Endodermal cell (in vitro differentiated cells): ENCODE measurements at regions not wholly inside any gene's neighbourhood (a gene's known extent, or its start where the extent isn't known, plus 50 kb on each side); places are given as distances from the start of the nearest gene placed in this dataset.
"Not testable (repeated sequence)": the region's sequence is repeated elsewhere in the genome, so short reads cannot be mapped to it uniquely, and the experiment has no call there.

Source experiments
- DNase-seq: peaks from one replicate; pipeline ENCODE4 v3.0.0-alpha.2; 2017
- H3K27ac ChIP-seq: 2 replicates; pipeline ENCODE4 v1.5.1; 2013; ENCODE audit warnings: mild to moderate bottlenecking, low read depth, low read length, moderate library complexity
- H3K27me3 ChIP-seq: 2 replicates; pipeline ENCODE4 v1.6.1; 2013; ENCODE audit warnings: mild to moderate bottlenecking, low read length, moderate library complexity; ENCODE audit not compliant: insufficient read depth, control insufficient read depth, poor library complexity, severe bottlenecking
- H3K36me3 ChIP-seq: 2 replicates; pipeline ENCODE4 v1.7.0; 2013; ENCODE audit warnings: mild to moderate bottlenecking, low read length, moderate library complexity; ENCODE audit not compliant: control insufficient read depth, insufficient read depth
- H3K4me1 ChIP-seq: one replicate; pipeline ENCODE4 v1.7.0; 2013; ENCODE audit warnings: low read length; ENCODE audit not compliant: control insufficient read depth, insufficient read depth
- H3K4me3 ChIP-seq: 2 replicates; pipeline ENCODE4 v1.5.1; 2013; ENCODE audit warnings: mild to moderate bottlenecking, low read length, moderate library complexity
- H3K9ac ChIP-seq: 2 replicates; pipeline ENCODE4 v1.6.1; 2013; ENCODE audit warnings: mild to moderate bottlenecking, low read length, moderate library complexity; ENCODE audit not compliant: poor library complexity, severe bottlenecking; ENCODE audit errors: extremely low read depth
- H3K9me3 ChIP-seq: 2 replicates; pipeline ENCODE4 v1.6.1; 2013; ENCODE audit warnings: mild to moderate bottlenecking, low read length, moderate library complexity; ENCODE audit not compliant: control insufficient read depth
- H3K27ac Mint-ChIP-seq: 2 replicates; pipeline ENCODE4 v1.8.0; 2020; ENCODE audit warnings: mixed read lengths
- H3K27me3 Mint-ChIP-seq: 2 replicates; pipeline ENCODE4 v1.8.0; 2021; ENCODE audit warnings: mild to moderate bottlenecking, mixed read lengths; ENCODE audit not compliant: insufficient read depth
- H3K36me3 Mint-ChIP-seq: 2 replicates; pipeline ENCODE4 v1.8.0; 2020; ENCODE audit warnings: low read depth, mixed read lengths
- H3K4me1 Mint-ChIP-seq: 2 replicates; pipeline ENCODE4 v1.8.0; 2020; ENCODE audit warnings: mixed read lengths
- H3K4me3 Mint-ChIP-seq: 2 replicates; pipeline ENCODE4 v1.8.0; 2020; ENCODE audit warnings: mild to moderate bottlenecking, moderate library complexity, mixed read lengths
- H3K9me3 Mint-ChIP-seq: 2 replicates; pipeline ENCODE4 v1.8.0; 2020; ENCODE audit warnings: mild to moderate bottlenecking, mixed read lengths
- CTCF ChIP-seq: fragments of 200-600 bp; sonication (generic); conservative IDR thresholded peaks from 2 replicates; pipeline ENCODE4 v1.5.0; 2021; ENCODE audit warnings: antibody characterized with exemption, mild to moderate bottlenecking
- WGBS, 2 experiments: methylation state at CpG; one replicate each; pipeline versions ENCODE4 v1.1.5 to v1.1.7; 2013; ENCODE audit warnings: missing lambda C conversion rate in 2 of 2, mixed read lengths in 1 of 2; ENCODE audit not compliant: insufficient coverage in 1 of 2, insufficient read length in 1 of 2; 5-methylcytosine and 5-hydroxymethylcytosine counted together

GRCh38 chr18:14944838-14945237, 196.9 kb downstream of the ANKRD30B start:
- no peaks in the 10 kb centered on the region for H3K36me3 Mint-ChIP-seq
- no peaks in the 10 kb centered on the region for H3K36me3 ChIP-seq
- no peaks in the 10 kb centered on the region for H3K27me3 ChIP-seq
- no peak overlapping the region for H3K4me3 Mint-ChIP-seq
- H3K4me1 ChIP-seq = no peaks in the 10 kb centered on the region
- no peak overlapping the region for H3K9ac ChIP-seq
- H3K9me3 ChIP-seq = peaks cover 43% of the 10 kb centered on the region
- no peaks in the 10 kb centered on the region for H3K4me1 Mint-ChIP-seq
- H3K27me3 Mint-ChIP-seq = no peaks in the 10 kb centered on the region
- DNase-seq = no peak
- TF ChIP-seq CTCF = no peak
- H3K9me3 Mint-ChIP-seq = peaks cover 94% of the 10 kb centered on the region
- no peak overlapping the region for H3K27ac ChIP-seq
- no peak overlapping the region for H3K4me3 ChIP-seq
- no peak overlapping the region for H3K27ac Mint-ChIP-seq
- 60 to 74% methylated on average over 5 to 7 of the region's 7 CpGs for WGBS, 2 experiments

GRCh38 chr18:14945286-14945685, 197.3 kb downstream of the ANKRD30B start:
- Histone ChIP-seq H3K4me1 (no peaks in the 10 kb centered on the region), H3K36me3 (no peaks in the 10 kb centered on the region), H3K9me3 (peaks cover 43% of the 10 kb centered on the region), H3K27ac (no peak overlapping the region), H3K9ac (no peak overlapping the region), H3K27me3 (no peaks in the 10 kb centered on the region), H3K4me3 (no peak overlapping the region)
- TF ChIP-seq CTCF = no peak
- Mint-ChIP-seq H3K27me3 (no peaks in the 10 kb centered on the region), H3K4me1 (no peaks in the 10 kb centered on the region), H3K36me3 (no peaks in the 10 kb centered on the region), H3K9me3 (peaks cover 94% of the 10 kb centered on the region), H3K4me3 (no peak overlapping the region), H3K27ac (no peak overlapping the region)
- DNase-seq = no peak
- 60 to 66% methylated on average over 1 to 4 of the region's 4 CpGs for WGBS, 2 experiments

GRCh38 chr18:14945984-14946383, 198.0 kb downstream of the ANKRD30B start:
- H3K4me3 ChIP-seq = no peak overlapping the region
- 90 to 100% methylated on average over 2 to 7 of the region's 7 CpGs for WGBS, 2 experiments
- no peak overlapping the region for H3K9ac ChIP-seq
- TF ChIP-seq CTCF = no peak
- H3K27ac ChIP-seq = no peak overlapping the region
- H3K9me3 Mint-ChIP-seq = peaks cover 95% of the 10 kb centered on the region
- no peaks in the 10 kb centered on the region for H3K27me3 Mint-ChIP-seq
- no peaks in the 10 kb centered on the region for H3K4me1 ChIP-seq
- DNase-seq = no peak
- peaks cover 46% of the 10 kb centered on the region for H3K9me3 ChIP-seq
- H3K27ac Mint-ChIP-seq = no peak overlapping the region
- H3K36me3 ChIP-seq = no peaks in the 10 kb centered on the region
- H3K4me1 Mint-ChIP-seq = no peaks in the 10 kb centered on the region
- no peak overlapping the region for H3K4me3 Mint-ChIP-seq
- no peaks in the 10 kb centered on the region for H3K27me3 ChIP-seq
- no peaks in the 10 kb centered on the region for H3K36me3 Mint-ChIP-seq

- H3K27ac ChIP-seq, H3K4me1 ChIP-seq, H3K4me3 Mint-ChIP-seq, H3K27me3 ChIP-seq, H3K27me3 Mint-ChIP-seq, H3K4me3 ChIP-seq, H3K9ac ChIP-seq, DNase-seq, H3K4me1 Mint-ChIP-seq, H3K36me3 ChIP-seq, H3K36me3 Mint-ChIP-seq, H3K27ac Mint-ChIP-seq: not testable (repeated sequence)
- H3K9me3 Mint-ChIP-seq = peaks cover 96% of the 10 kb centered on the region
- peaks cover 55% of the 10 kb centered on the region for H3K9me3 ChIP-seq
- WGBS, 2 experiments = 62 to 76% methylated on average over 3 to 7 of the region's 7 CpGs
Measured at GRCh38 chr18:14946741-14947470, 198.9 kb downstream of the ANKRD30B start.
